CD8-positive, alpha-beta memory T cell (primary cell): ENCODE measurements at regions not wholly inside any gene's neighbourhood (a gene's known extent, or its start where the extent isn't known, plus 50 kb on each side); places are given as distances from the start of the nearest gene placed in this dataset.

Source experiments
- CTCF ChIA-PET: fragments of 350-600 bp; sonication (Branson Sonifier 250); formaldehyde crosslinking; loops from one replicate; lab custom pipeline; 2021; ENCODE audit warnings: antibody characterized with exemption; lab: Charles Lee
- POLR2A ChIA-PET: fragments of 350-600 bp; sonication (Branson Sonifier 250); formaldehyde crosslinking; loops from one replicate; lab custom pipeline; 2021; ENCODE audit warnings: antibody characterized with exemption; lab: Charles Lee
- DNase-seq, 5 donors: peaks; one replicate each; pipeline versions ENCODE4 v3.0.0 to v3.0.0-alpha.2; 2020 to 2022; ENCODE audit warnings: mixed read lengths in 1 of 5
- H3K27ac ChIP-seq: one replicate; pipeline ENCODE4 v1.7.0; 2013; ENCODE audit warnings: low read depth, mild to moderate bottlenecking, low read length, moderate library complexity
- H3K27me3 ChIP-seq: 2 replicates; pipeline ENCODE4 v1.7.0; 2013; ENCODE audit warnings: low read length, mild to moderate bottlenecking; ENCODE audit not compliant: insufficient read depth, poor library complexity, severe bottlenecking
- H3K36me3 ChIP-seq: 2 replicates; pipeline ENCODE4 v1.7.0; 2013; ENCODE audit warnings: mild to moderate bottlenecking, low read length, moderate library complexity; ENCODE audit not compliant: insufficient read depth
- H3K4me1 ChIP-seq: 2 replicates; pipeline ENCODE4 v1.7.0; 2013; ENCODE audit warnings: mild to moderate bottlenecking, low read length, moderate library complexity; ENCODE audit not compliant: insufficient read depth
- H3K4me3 ChIP-seq: 2 replicates; pipeline ENCODE4 v1.7.0; 2013; ENCODE audit warnings: mild to moderate bottlenecking, low read length
- H3K9me3 ChIP-seq: 2 replicates; pipeline ENCODE4 v1.7.0; 2013; ENCODE audit warnings: mild to moderate bottlenecking, low read length
- H3K27ac Mint-ChIP-seq, 8 donors: one replicate each; pipeline ENCODE4 v1.8.0; 2020 to 2021; ENCODE audit warnings: mixed read lengths in 8 of 8, mild to moderate bottlenecking in 6 of 8, inconsistent platforms in 3 of 8, moderate library complexity in 3 of 8
- H3K27me3 Mint-ChIP-seq, 2 donors: one replicate each; pipeline ENCODE4 v1.8.0; 2020 to 2021; ENCODE audit warnings: mixed read lengths in 2 of 2, mild to moderate bottlenecking in 1 of 2, moderate library complexity in 1 of 2
- H3K36me3 Mint-ChIP-seq, 3 donors: one replicate each; pipeline ENCODE4 v1.8.0; 2020 to 2021; ENCODE audit warnings: mixed read lengths in 3 of 3, inconsistent platforms in 1 of 3, mild to moderate bottlenecking in 1 of 3
- H3K4me1 Mint-ChIP-seq, 3 donors: one replicate each; pipeline ENCODE4 v1.8.0; 2020 to 2021; ENCODE audit warnings: mixed read lengths in 3 of 3, inconsistent platforms in 1 of 3, mild to moderate bottlenecking in 1 of 3
- H3K4me3 Mint-ChIP-seq, 7 donors: one replicate each; pipeline ENCODE4 v1.8.0; 2020 to 2021; ENCODE audit warnings: mixed read lengths in 7 of 7, mild to moderate bottlenecking in 6 of 7, moderate library complexity in 4 of 7, inconsistent platforms in 2 of 7
- H3K9me3 Mint-ChIP-seq, 5 donors: one replicate each; pipeline ENCODE4 v1.8.0; 2020 to 2022; ENCODE audit warnings: mixed read lengths in 5 of 5, mild to moderate bottlenecking in 3 of 5, moderate library complexity in 2 of 5, inconsistent platforms in 1 of 5

DNA sequence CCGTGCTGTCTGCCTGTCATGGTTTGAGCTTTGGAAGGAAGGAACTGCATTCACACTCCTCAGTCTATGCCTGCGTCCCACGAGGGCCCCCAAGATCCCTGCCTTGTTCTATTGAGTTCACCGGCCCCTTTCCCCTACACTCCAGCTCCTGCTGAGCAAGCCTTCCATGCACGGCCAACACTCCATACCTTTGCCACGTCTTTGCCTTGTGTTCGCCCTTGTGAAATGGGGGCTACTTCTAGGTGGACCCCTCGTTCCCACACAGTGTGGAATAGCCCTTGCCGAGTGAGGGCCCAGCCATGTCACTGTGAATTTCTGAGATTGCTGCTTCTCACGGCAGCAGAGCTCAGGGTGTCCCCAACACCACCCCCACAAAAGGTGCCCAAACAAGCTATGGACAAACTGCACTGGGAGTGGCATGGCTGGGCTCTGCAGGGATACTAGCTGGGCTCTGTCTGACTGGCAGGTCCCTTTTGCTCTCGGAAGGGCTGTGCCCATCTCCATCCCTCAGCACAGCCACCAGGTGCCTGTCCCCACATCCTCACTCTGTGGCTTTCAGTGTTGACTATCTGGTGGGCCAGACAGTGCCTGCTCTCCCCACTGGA lies 67.9 kb upstream of the ADAMTS2 start:
- H3K27ac Mint-ChIP-seq, result peak overlapping the region in 1 of 8 donors; percentile 38
- DNase-seq, result no peak
- Histone ChIP-seq H3K27ac (no peak overlapping the region), H3K4me1 (no peaks in the 10 kb centered on the region), H3K27me3 (no peaks in the 10 kb centered on the region), H3K36me3 (no peaks in the 10 kb centered on the region), H3K9me3 (no peaks in the 10 kb centered on the region), H3K4me3 (no peak overlapping the region)
- POLR2A ChIA-PET, result no interaction called here
- no peaks in the 10 kb centered on the region for H3K36me3 Mint-ChIP-seq
- H3K4me1 Mint-ChIP-seq, result no peaks in the 10 kb centered on the region
- CTCF ChIA-PET, result no interaction called here
- no peaks in the 10 kb centered on the region for H3K9me3 Mint-ChIP-seq
- H3K27me3 Mint-ChIP-seq, result peaks cover 2 to 21% of the 10 kb centered on the region in 2 donors
- no peak overlapping the region for H3K4me3 Mint-ChIP-seq

DNA sequence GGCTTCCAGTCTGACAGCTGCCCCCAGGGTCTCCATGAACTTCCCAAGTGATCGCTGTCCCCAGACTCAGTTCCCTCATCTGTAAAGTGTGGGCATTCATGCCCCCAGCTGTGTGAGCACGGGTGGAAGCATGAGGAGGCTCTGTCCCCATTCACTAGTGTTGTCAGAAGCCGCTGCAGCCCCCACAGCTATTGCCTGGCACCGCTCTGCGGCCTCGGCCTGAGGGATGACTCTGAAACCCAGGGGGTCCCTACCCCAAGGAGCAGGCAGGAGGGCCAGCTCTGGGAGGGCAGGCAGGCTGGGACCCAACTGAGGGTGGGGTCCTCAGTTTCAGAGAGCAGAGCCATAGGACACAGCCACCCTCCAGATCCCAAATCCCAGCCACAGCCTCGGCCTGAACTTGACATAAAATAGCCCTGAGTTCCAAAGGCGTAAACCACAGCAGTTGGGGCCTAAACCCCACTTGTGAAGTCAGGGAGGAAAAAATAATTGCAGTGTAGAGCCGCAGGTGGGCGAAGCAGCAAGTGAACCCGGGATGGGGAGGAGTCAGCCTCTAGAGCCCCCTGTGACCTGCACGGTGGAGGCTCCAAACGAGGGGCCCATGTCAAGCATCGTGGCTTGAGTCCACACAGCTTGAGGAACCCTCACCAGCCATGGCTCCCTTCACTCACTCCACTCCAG lies 66.0 kb upstream of the ADAMTS2 start:
- DNase-seq, result no peak
- Mint-ChIP-seq H3K27me3 (peaks cover 4 to 15% of the 10 kb centered on the region in 2 donors), H3K4me1 (no peaks in the 10 kb centered on the region), H3K27ac (no peak overlapping the region), H3K9me3 (no peaks in the 10 kb centered on the region), H3K4me3 (no peak overlapping the region), H3K36me3 (no peaks in the 10 kb centered on the region)
- H3K36me3 ChIP-seq, result no peaks in the 10 kb centered on the region
- ChIA-PET POLR2A (no interaction called here), CTCF (no interaction called here)
- H3K4me1 ChIP-seq, result no peaks in the 10 kb centered on the region
- no peaks in the 10 kb centered on the region for H3K27me3 ChIP-seq
- no peak overlapping the region for H3K4me3 ChIP-seq
- H3K27ac ChIP-seq, result no peak overlapping the region
- H3K9me3 ChIP-seq, result no peaks in the 10 kb centered on the region

DNA sequence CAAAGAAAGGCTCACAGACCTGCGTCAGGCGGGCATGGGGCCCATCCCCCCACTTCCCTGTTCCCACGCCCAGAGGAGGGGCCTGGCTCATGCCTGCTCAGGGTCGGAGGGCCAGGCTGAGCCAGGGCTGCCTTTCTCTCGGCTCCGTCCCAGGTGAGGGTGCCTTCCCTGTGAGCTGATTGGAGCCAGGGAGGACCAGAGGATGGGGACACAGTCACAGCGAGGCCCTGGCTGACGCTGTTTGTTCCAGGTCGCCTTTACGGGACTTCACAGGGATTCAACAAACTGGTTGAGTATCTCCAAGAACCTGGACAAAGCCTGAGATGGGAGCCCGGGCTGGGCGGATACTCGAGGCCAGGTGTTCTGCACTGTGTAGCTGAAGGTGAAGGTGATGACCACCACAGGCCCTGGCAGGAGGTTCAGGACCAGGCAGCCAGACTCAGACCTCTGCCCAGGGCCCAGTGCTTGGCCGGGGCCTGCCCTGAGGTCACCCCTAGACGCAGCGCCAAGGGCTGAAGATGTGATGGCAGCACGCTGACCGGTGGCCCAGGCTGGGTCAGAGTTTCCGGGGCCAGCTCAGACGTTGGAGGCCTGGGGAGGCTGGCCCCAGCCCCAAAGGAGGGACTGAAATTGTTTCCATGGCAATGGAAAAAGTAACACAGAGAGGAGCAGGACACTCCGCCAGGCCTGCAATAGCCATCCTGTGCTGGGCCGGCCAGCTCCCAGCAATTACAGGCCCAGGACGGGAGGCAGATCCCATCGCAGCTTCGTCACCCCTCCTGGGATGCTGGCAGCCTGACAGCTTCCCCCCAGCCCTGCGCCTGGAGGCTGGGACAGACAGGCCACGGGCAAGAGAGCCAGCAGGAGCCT lies 65.3 kb upstream of the ADAMTS2 start:
- DNase-seq, result no peak
- Histone ChIP-seq H3K27me3 (no peaks in the 10 kb centered on the region), H3K27ac (no peak overlapping the region), H3K9me3 (no peaks in the 10 kb centered on the region), H3K4me1 (no peaks in the 10 kb centered on the region), H3K4me3 (no peak overlapping the region), H3K36me3 (no peaks in the 10 kb centered on the region)
- H3K27ac Mint-ChIP-seq, result no peak overlapping the region
- ChIA-PET CTCF (no interaction called here), POLR2A (no interaction called here)
- no peaks in the 10 kb centered on the region for H3K36me3 Mint-ChIP-seq
- H3K4me3 Mint-ChIP-seq, result no peak overlapping the region
- H3K27me3 Mint-ChIP-seq, result peaks cover 4 to 12% of the 10 kb centered on the region in 2 donors
- no peaks in the 10 kb centered on the region for H3K9me3 Mint-ChIP-seq
- no peaks in the 10 kb centered on the region for H3K4me1 Mint-ChIP-seq

DNA sequence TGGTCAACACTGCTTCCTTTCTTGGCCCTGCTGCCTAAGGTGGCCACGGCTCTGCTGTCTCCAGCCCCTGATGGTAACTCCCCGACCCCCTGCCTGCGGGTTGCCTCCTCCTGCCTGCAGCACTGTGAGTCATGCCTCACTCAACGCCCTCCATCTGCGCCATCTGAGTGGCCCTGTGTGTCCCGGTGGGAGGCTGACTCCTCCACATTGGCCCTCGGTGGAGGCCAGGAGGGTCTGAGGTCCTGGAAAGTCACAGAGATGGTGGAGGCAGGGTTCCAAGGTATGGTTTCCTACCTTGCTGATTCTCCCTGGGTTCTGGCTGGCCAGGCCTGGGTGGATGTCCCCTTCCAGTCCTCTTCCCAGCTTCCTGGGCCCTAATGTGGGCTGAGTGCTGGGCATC lies 64.5 kb upstream of the ADAMTS2 start:
- H3K9me3 ChIP-seq, result no peaks in the 10 kb centered on the region
- no peaks in the 10 kb centered on the region for H3K36me3 ChIP-seq
- H3K4me1 ChIP-seq, result no peaks in the 10 kb centered on the region
- no peaks in the 10 kb centered on the region for H3K4me1 Mint-ChIP-seq
- DNase-seq, result no peak
- peaks cover 2 to 8% of the 10 kb centered on the region in 2 donors for H3K27me3 Mint-ChIP-seq
- CTCF ChIA-PET, result no interaction called here
- H3K27me3 ChIP-seq, result no peaks in the 10 kb centered on the region
- no peak overlapping the region for H3K4me3 Mint-ChIP-seq
- POLR2A ChIA-PET, result no interaction called here
- no peak overlapping the region for H3K27ac ChIP-seq
- no peak overlapping the region for H3K4me3 ChIP-seq
- H3K27ac Mint-ChIP-seq, result no peak overlapping the region
- H3K36me3 Mint-ChIP-seq, result no peaks in the 10 kb centered on the region
- no peaks in the 10 kb centered on the region for H3K9me3 Mint-ChIP-seq

DNA sequence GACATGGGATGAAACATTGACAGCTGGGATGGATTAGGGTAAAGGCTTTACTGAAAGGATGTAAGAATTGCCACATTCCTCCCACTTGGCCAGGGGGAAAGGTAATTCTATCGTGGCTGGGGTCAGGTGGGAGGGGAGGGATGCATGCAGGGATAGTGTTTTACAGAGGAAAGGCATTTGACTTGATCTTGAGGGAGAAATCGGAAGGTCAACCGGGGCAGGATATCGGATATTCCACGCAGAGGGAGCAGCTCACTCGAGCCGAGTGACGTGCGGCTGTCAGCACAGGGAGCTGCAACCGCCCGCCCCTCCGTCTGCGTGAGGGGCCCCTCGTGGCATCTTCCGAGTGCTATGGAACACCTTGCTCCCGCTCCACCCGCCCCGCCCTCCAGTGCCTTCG lies 63.4 kb upstream of the ADAMTS2 start:
- Histone ChIP-seq H3K27me3 (no peaks in the 10 kb centered on the region), H3K4me1 (no peaks in the 10 kb centered on the region), H3K36me3 (no peaks in the 10 kb centered on the region), H3K4me3 (no peak overlapping the region), H3K9me3 (no peaks in the 10 kb centered on the region), H3K27ac (no peak overlapping the region)
- H3K36me3 Mint-ChIP-seq, result no peaks in the 10 kb centered on the region
- H3K27ac Mint-ChIP-seq, result no peak overlapping the region
- no peak overlapping the region for H3K4me3 Mint-ChIP-seq
- H3K9me3 Mint-ChIP-seq, result no peaks in the 10 kb centered on the region
- POLR2A ChIA-PET, result no interaction called here
- CTCF ChIA-PET, result no interaction called here
- no peak for DNase-seq
- H3K4me1 Mint-ChIP-seq, result no peaks in the 10 kb centered on the region
- peaks cover 2 to 5% of the 10 kb centered on the region in 2 donors for H3K27me3 Mint-ChIP-seq

DNA sequence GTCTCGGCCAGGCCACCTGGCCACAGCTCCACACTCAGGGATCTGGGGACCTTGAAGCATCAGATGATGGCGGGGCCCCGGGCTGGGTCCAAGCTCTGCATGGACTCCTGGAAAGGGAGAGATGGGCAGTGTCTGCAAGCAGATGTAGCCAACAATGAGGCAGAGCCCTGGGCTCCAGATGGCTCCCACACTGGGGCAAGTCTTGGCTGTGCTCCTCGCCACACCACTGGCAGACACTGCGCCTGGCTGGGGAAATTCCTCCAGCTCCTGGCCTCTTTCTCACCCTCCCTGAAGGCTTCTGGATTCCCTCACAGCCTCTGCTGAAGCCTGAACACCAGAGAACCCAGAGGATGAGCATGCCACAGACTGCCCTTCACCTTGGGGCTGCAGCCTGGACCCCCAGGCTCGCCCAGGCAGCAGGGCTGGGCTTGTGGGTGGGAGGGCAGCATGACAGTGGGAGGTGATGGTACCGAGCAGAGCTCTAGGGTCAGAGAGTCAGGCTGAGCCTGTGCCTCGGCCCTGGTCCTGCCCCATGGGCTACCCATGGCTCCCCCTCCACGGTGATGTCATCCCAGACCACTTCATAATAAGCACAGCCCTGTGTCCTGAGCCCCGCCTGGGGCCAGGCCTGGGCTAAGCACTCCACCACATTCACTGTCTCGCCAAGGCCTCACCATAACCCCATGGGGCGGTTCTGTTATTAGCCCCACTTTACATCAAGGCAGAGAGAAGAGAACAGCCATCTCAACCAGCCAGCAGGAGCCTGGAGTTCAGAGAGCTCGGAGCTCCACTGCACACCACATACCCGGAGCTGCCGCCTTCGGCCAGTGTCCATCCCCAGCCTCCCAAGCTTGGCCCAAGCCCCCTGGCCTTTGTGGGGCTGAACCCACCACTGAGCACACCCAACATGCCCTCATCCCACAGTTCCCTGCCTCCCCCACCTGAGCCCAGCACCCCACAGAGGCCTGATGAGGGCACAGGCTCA lies 62.2 kb upstream of the ADAMTS2 start:
- H3K9me3 ChIP-seq, result no peaks in the 10 kb centered on the region
- ChIA-PET POLR2A (no interaction called here), CTCF (no interaction called here)
- Mint-ChIP-seq H3K27me3 (peaks cover 2 to 5% of the 10 kb centered on the region in 2 donors), H3K4me3 (no peak overlapping the region), H3K36me3 (no peaks in the 10 kb centered on the region), H3K4me1 (no peaks in the 10 kb centered on the region), H3K9me3 (peaks cover 0 to 2% (median 0%) of the 10 kb centered on the region in 5 donors), H3K27ac (no peak overlapping the region)
- H3K4me3 ChIP-seq, result no peak overlapping the region
- no peaks in the 10 kb centered on the region for H3K4me1 ChIP-seq
- H3K36me3 ChIP-seq, result no peaks in the 10 kb centered on the region
- no peak overlapping the region for H3K27ac ChIP-seq
- H3K27me3 ChIP-seq, result no peaks in the 10 kb centered on the region
- DNase-seq, result no peak

DNA sequence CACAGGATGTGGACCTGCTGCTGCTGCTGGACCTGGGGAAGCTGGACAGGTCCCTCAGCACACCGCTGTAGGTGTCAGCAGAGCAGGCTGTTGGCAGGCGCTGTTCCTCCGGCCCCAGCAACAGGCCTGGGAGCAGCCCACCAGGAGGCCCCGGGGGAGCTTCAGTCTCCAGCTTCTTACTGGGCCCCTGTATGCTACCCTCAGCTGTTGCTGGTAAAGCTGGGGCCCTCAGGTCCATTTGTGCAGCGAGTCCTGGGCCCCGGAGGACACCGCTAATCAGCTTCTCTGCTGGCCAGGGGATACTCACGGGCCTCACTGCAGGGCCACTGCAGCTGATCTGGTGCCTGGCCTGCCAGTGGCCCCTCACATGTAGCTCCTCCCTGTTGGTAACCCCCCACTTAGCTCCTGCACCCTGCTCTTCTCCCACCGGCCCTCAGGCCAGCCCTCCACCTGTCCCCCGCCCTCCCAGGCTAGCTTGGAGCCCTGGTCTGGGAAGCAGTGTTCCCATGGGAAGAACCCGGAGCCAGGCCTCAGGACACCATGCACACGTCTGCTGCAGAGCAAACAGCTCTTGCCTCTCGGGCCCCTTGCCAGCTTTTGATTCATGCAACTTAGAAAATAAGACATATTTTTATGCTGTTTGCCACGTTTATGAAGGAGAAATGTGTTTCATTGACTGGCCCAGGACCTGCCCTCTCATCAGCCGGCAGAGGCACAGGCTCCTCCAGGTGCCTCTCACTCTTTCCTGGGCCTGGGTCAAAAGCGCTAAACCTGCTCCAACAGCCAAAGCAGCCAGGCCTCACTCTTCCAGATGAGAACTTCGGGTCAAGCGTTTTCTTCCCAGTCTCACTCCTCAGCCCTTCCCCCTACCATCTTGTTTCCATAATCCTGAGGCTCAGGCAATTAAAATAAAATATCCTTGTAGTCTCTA lies 61.0 kb upstream of the ADAMTS2 start:
- H3K27me3 ChIP-seq, result no peaks in the 10 kb centered on the region
- peaks cover 0 to 3% (median 0%) of the 10 kb centered on the region in 3 donors for H3K36me3 Mint-ChIP-seq
- no peak overlapping the region for H3K4me3 Mint-ChIP-seq
- H3K9me3 ChIP-seq, result no peaks in the 10 kb centered on the region
- H3K9me3 Mint-ChIP-seq, result peaks cover 4 to 6% (median 4%) of the 10 kb centered on the region in 5 donors
- H3K27ac Mint-ChIP-seq, result peak overlapping the region in 1 of 8 donors; percentile 83
- DNase-seq, result no peak
- ChIA-PET POLR2A (no interaction called here), CTCF (no interaction called here)
- H3K4me3 ChIP-seq, result no peak overlapping the region
- no peaks in the 10 kb centered on the region for H3K4me1 ChIP-seq
- no peaks in the 10 kb centered on the region for H3K4me1 Mint-ChIP-seq
- H3K27ac ChIP-seq, result no peak overlapping the region
- H3K27me3 Mint-ChIP-seq, result peaks cover 2 to 5% of the 10 kb centered on the region in 2 donors
- no peaks in the 10 kb centered on the region for H3K36me3 ChIP-seq
